Transverse colon (tissue), 4 donors: ENCODE measurements at regions not wholly inside any gene's neighbourhood (a gene's known extent, or its start where the extent isn't known, plus 50 kb on each side); places are given as distances from the start of the nearest gene placed in this dataset.

Experiments
- POLR2A ChIP-seq: fragments of 450-650 bp; IDR thresholded peaks from one replicate; pipeline ENCODE4 v1.6.1; 2016; ENCODE audit warnings: antibody characterized with exemption, mild to moderate bottlenecking, moderate library complexity
- POLR2AphosphoS5 ChIP-seq, 3 donors: sonication (generic); formaldehyde crosslinking; IDR thresholded peaks; one replicate each; pipeline ENCODE4 v1.6.1; 2016; ENCODE audit warnings: antibody characterized with exemption in 3 of 3
- TF ChIP-seq, protein P1 (sequence below), 5 experiments: fragments of 200-600 bp in 3 of 5; fragments of 450-650 bp in 2 of 5; sonication (generic) in 3 of 5; IDR thresholded peaks; 1 replicate in 2 of 5; 2 replicates in 3 of 5; pipeline ENCODE4 v1.5.1; 2016 to 2017; ENCODE audit warnings: antibody characterized with exemption in 5 of 5, inconsistent platforms in 3 of 5, mild to moderate bottlenecking in 2 of 5, moderate library complexity in 1 of 5

- TF ChIP-seq, protein P1, sequence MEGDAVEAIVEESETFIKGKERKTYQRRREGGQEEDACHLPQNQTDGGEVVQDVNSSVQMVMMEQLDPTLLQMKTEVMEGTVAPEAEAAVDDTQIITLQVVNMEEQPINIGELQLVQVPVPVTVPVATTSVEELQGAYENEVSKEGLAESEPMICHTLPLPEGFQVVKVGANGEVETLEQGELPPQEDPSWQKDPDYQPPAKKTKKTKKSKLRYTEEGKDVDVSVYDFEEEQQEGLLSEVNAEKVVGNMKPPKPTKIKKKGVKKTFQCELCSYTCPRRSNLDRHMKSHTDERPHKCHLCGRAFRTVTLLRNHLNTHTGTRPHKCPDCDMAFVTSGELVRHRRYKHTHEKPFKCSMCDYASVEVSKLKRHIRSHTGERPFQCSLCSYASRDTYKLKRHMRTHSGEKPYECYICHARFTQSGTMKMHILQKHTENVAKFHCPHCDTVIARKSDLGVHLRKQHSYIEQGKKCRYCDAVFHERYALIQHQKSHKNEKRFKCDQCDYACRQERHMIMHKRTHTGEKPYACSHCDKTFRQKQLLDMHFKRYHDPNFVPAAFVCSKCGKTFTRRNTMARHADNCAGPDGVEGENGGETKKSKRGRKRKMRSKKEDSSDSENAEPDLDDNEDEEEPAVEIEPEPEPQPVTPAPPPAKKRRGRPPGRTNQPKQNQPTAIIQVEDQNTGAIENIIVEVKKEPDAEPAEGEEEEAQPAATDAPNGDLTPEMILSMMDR (IDR thresholded peaks at IDR 0.05), result no peak
- TF ChIP-seq POLR2A (no peak), POLR2AphosphoS5 (IDR thresholded peaks at IDR 0.05) (no peak)
These were observed 1002.1 kb downstream of the UQCRFS1 start for GRCh38 chr19:28210886-28211285.
